ENCODE measurements at regions not wholly inside any gene's neighbourhood (a gene's known extent, or its start where the extent isn't known, plus 50 kb on each side); places are given as distances from the start of the nearest gene placed in this dataset.

GRCh38 chr2:107607473-107607872 lies 219.2 kb upstream of the RGPD4 start:
- Mint-ChIP-seq H3K36me3 (ENCODE audit: low read depth) (no peaks in the 10 kb centered on the region), H3K27me3 (no peaks in the 10 kb centered on the region), H3K4me1 (no peaks in the 10 kb centered on the region), H3K4me3 (no peak overlapping the region), H3K9me3 (no peaks in the 10 kb centered on the region), H3K27ac (no peak overlapping the region)
- DNase-seq: no peak
- ATAC-seq: no peak

GRCh38 chr2:107615039-107615438 lies 211.7 kb upstream of the RGPD4 start:
- H3K9me3 Mint-ChIP-seq: peaks cover 15% of the 10 kb centered on the region
- no peaks in the 10 kb centered on the region for H3K36me3 Mint-ChIP-seq (ENCODE audit: low read depth)
- no peaks in the 10 kb centered on the region for H3K4me1 Mint-ChIP-seq
- no peak for DNase-seq
- no peak for ATAC-seq
- no peaks in the 10 kb centered on the region for H3K27me3 Mint-ChIP-seq
- no peak overlapping the region for H3K4me3 Mint-ChIP-seq
- no peak overlapping the region for H3K27ac Mint-ChIP-seq

DNA sequence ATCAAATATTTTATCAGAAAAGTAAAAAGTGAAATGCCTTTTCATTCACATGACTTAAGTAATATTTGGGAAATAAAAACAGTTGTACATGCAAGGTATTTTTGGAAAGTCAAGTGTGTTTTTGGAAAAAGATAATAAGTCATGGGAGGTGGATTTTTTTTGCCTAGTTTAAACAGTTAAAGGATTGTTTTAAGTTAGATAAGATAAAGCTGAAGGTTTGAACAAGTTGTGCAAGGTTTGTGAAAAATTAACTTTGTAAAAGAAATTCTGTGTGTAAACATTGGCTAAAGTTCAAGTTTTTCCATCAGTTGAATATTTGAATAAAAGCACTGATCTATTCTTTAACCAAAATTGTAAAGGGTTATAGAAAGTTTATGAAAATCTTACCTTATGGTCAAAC lies 207.9 kb upstream of the RGPD4 start:
- DNase-seq (no peak), ATAC-seq (no peak)
- H3K36me3 Mint-ChIP-seq (ENCODE audit: low read depth): no peaks in the 10 kb centered on the region
- H3K4me3 Mint-ChIP-seq: no peak overlapping the region
- H3K9me3 Mint-ChIP-seq: peaks cover 20% of the 10 kb centered on the region
- no peak overlapping the region for H3K27ac Mint-ChIP-seq
- no peaks in the 10 kb centered on the region for H3K27me3 Mint-ChIP-seq
- no peaks in the 10 kb centered on the region for H3K4me1 Mint-ChIP-seq

DNA sequence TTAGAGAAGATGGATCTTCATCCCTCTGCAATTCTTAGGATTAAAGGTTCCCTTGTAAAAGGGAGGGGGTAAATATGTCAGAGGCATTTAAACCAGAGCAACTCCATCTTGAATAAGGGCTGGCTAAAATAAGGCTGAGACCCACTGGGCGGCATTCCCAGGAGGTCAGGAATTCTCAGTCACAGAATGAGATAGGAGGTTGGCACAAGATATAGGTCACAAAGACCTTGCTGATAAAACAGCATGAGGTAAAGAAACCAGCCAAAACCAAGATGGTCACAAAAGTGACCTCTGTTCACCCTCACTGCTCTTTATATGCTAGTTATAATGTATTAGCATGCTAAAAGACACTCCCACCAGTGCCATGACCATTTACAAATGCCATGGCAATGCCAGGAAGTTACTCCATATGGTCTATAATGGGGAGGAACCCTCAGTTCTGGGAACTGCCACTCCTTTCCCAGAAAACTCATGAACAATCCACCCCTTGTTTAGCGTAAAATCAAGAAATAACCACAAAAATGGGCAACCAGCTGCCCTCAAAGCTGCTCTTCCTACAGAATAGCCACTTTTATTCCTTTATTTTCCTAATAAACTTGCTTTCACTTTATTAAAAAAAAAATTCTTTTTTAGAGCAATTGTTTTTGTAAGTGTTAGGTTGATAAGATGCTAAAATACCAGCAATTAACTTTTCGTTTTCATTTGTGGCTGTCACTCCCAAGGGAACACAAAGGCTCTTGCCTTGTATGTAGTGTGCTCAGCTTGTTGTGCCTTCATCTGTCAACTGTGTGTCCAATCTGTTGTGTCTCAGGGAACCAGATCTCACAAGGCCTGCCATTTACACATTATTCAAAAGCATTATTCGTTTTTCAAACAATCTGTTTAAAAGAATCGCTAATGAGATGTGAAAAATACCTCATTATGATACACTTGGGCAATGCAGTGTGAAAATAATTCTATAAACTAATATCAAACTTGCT lies 205.2 kb upstream of the RGPD4 start:
- Mint-ChIP-seq H3K36me3 (ENCODE audit: low read depth) (no peaks in the 10 kb centered on the region), H3K27ac (no peak overlapping the region), H3K4me1 (no peaks in the 10 kb centered on the region), H3K9me3 (peaks cover 19% of the 10 kb centered on the region), H3K4me3 (no peak overlapping the region), H3K27me3 (no peaks in the 10 kb centered on the region)
- ATAC-seq (no peak), DNase-seq (no peak)

DNA sequence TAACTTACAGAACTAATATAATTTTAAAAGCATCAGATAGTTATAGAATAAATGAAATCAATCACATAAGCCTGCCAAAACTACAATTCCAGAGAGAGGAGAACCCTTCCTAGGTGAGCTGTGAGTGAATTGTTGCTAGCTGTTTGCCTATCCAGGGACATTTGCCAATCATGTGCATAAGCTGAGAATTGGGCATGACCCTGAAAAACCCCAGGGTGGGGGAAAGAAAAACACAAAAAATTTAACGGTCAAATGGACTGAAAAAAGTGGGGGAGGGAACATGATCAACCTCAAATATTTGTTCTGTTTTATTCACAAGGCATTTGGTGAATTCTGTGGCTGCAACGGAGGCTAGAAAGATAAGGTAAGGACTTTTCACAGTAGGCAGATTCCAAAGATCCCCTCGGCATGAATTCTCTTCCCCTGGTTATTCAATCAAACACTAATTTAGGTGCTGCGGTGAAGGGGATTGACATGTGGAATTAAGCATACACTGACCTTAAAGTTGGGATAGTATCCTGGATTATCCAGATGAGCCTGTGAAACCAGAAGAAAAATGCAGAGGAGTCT lies 203.9 kb upstream of the RGPD4 start:
- Mint-ChIP-seq H3K27ac (no peak overlapping the region), H3K9me3 (peaks cover 26% of the 10 kb centered on the region), H3K36me3 (ENCODE audit: low read depth) (no peaks in the 10 kb centered on the region), H3K4me1 (no peaks in the 10 kb centered on the region), H3K27me3 (no peaks in the 10 kb centered on the region), H3K4me3 (no peak overlapping the region)
- DNase-seq (no peak), ATAC-seq (no peak)

- no peak for ATAC-seq
- Mint-ChIP-seq H3K4me1 (no peaks in the 10 kb centered on the region), H3K4me3 (no peak overlapping the region), H3K27ac (no peak overlapping the region), H3K9me3 (peaks cover 24% of the 10 kb centered on the region), H3K36me3 (ENCODE audit: low read depth) (no peaks in the 10 kb centered on the region), H3K27me3 (no peaks in the 10 kb centered on the region)
- DNase-seq: no peak
Measured at GRCh38 chr2:107625982-107626381, 200.7 kb upstream of the RGPD4 start.

GRCh38 chr2:107627164-107627563 lies 199.5 kb upstream of the RGPD4 start:
- Mint-ChIP-seq H3K27me3 (no peaks in the 10 kb centered on the region), H3K9me3 (peaks cover 24% of the 10 kb centered on the region), H3K4me3 (no peak overlapping the region), H3K36me3 (ENCODE audit: low read depth) (no peaks in the 10 kb centered on the region), H3K4me1 (no peaks in the 10 kb centered on the region), H3K27ac (no peak overlapping the region)
- DNase-seq: no peak
- no peak for ATAC-seq

- H3K36me3 Mint-ChIP-seq (ENCODE audit: low read depth): no peaks in the 10 kb centered on the region
- H3K9me3 Mint-ChIP-seq: peaks cover 23% of the 10 kb centered on the region
- no peak for DNase-seq
- ATAC-seq: no peak
- no peak overlapping the region for H3K27ac Mint-ChIP-seq
- no peaks in the 10 kb centered on the region for H3K27me3 Mint-ChIP-seq
- no peak overlapping the region for H3K4me3 Mint-ChIP-seq
- no peaks in the 10 kb centered on the region for H3K4me1 Mint-ChIP-seq
Measured at GRCh38 chr2:107627926-107628325, 198.8 kb upstream of the RGPD4 start.

DNA sequence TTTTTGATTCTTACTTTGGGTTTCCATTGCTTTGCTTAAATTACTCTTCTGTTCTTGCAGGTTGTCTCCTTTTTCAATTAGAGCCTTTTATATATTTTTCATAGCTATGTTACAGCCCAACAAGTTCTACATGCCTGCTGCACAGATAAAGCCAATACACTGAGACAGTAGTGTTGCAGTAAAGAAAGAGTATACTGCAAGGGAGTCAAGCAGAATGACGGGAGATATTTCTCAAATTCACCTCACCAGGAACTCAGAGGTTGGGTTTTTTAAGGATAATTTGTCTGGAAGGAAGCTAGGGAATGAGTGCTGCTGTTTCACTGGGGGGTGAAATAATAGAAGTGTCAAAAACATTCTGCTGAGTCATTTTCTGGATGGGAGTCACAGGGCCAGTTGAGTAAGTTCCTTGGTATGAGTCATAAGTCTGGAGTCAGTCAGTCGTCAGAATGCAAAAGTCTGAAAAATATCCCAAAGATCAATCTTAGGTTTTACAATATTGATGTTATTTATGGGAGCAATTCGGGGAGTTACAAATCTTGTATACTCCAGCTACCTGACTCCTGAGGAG lies 193.0 kb upstream of the RGPD4 start:
- Mint-ChIP-seq H3K9me3 (peaks cover 20% of the 10 kb centered on the region), H3K27me3 (no peaks in the 10 kb centered on the region), H3K27ac (no peak overlapping the region), H3K36me3 (ENCODE audit: low read depth) (no peaks in the 10 kb centered on the region), H3K4me3 (no peak overlapping the region), H3K4me1 (no peaks in the 10 kb centered on the region)
- ATAC-seq (no peak), DNase-seq (no peak)

- Mint-ChIP-seq H3K9me3 (peaks cover 16% of the 10 kb centered on the region), H3K4me3 (no peak overlapping the region), H3K27me3 (no peaks in the 10 kb centered on the region), H3K27ac (no peak overlapping the region), H3K36me3 (ENCODE audit: low read depth) (no peaks in the 10 kb centered on the region), H3K4me1 (no peaks in the 10 kb centered on the region)
- DNase-seq: no peak
- ATAC-seq: no peak
Measured at GRCh38 chr2:107634172-107634571, 192.5 kb upstream of the RGPD4 start.

- H3K4me1 Mint-ChIP-seq: no peaks in the 10 kb centered on the region
- ATAC-seq: no peak
- H3K36me3 Mint-ChIP-seq (ENCODE audit: low read depth): no peaks in the 10 kb centered on the region
- no peaks in the 10 kb centered on the region for H3K27me3 Mint-ChIP-seq
- H3K9me3 Mint-ChIP-seq: peaks cover 22% of the 10 kb centered on the region
- H3K27ac Mint-ChIP-seq: no peak overlapping the region
- H3K4me3 Mint-ChIP-seq: no peak overlapping the region
- DNase-seq: no peak
Measured at GRCh38 chr2:107635883-107636282, 190.8 kb upstream of the RGPD4 start.

DNA sequence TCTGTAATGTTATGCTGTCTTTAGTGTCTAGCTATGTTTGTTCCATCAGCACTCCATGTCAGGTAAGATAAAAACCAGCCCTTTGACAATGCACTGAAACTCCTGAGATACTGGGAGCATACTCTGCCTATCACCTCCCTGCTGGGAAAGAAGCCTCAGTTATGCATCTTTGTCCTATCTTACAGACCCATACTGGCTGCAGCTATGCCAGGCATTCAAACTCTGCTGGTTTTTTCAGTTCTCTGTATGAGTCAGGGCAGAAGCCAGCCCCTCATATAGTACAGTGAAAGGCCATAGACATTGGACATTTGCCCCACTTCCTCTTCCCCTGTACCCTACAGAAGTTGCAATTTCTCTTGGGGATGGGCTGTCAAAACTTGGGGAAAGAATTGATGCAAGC lies 181.1 kb upstream of the RGPD4 start:
- peaks cover 43% of the 10 kb centered on the region for H3K9me3 Mint-ChIP-seq
- no peaks in the 10 kb centered on the region for H3K27me3 Mint-ChIP-seq
- ATAC-seq: no peak
- no peak for DNase-seq
- H3K36me3 Mint-ChIP-seq (ENCODE audit: low read depth): no peaks in the 10 kb centered on the region
- H3K4me3 Mint-ChIP-seq: no peak overlapping the region
- no peaks in the 10 kb centered on the region for H3K4me1 Mint-ChIP-seq
- H3K27ac Mint-ChIP-seq: no peak overlapping the region

- H3K4me1 Mint-ChIP-seq: no peaks in the 10 kb centered on the region
- peaks cover 30% of the 10 kb centered on the region for H3K9me3 Mint-ChIP-seq
- no peaks in the 10 kb centered on the region for H3K27me3 Mint-ChIP-seq
- peak; percentile 15 for ATAC-seq
- DNase-seq: no peak
- H3K36me3 Mint-ChIP-seq (ENCODE audit: low read depth): no peaks in the 10 kb centered on the region
- no peak overlapping the region for H3K27ac Mint-ChIP-seq
- no peak overlapping the region for H3K4me3 Mint-ChIP-seq
Measured at GRCh38 chr2:107648781-107649404, 177.8 kb upstream of the RGPD4 start.

GRCh38 chr2:107657049-107657448 lies 169.6 kb upstream of the RGPD4 start:
- ATAC-seq: no peak
- no peaks in the 10 kb centered on the region for H3K27me3 Mint-ChIP-seq
- H3K27ac Mint-ChIP-seq: no peak overlapping the region
- no peaks in the 10 kb centered on the region for H3K36me3 Mint-ChIP-seq (ENCODE audit: low read depth)
- H3K9me3 Mint-ChIP-seq: peaks cover 6% of the 10 kb centered on the region
- no peaks in the 10 kb centered on the region for H3K4me1 Mint-ChIP-seq
- DNase-seq: no peak
- H3K4me3 Mint-ChIP-seq: no peak overlapping the region

GRCh38 chr2:107663632-107664031 lies 163.1 kb upstream of the RGPD4 start:
- no peaks in the 10 kb centered on the region for H3K27me3 Mint-ChIP-seq
- no peaks in the 10 kb centered on the region for H3K4me1 Mint-ChIP-seq
- no peak overlapping the region for H3K4me3 Mint-ChIP-seq
- no peaks in the 10 kb centered on the region for H3K36me3 Mint-ChIP-seq (ENCODE audit: low read depth)
- H3K27ac Mint-ChIP-seq: no peak overlapping the region
- ATAC-seq: no peak
- peaks cover 4% of the 10 kb centered on the region for H3K9me3 Mint-ChIP-seq
- DNase-seq: no peak

Measured in activated naive CD8-positive, alpha-beta T cell treated with anti-CD3 and anti-CD28 coated beads, Interleukin-2, amount 50 U/mL, for 24 hours (primary cell).